ENCODE measurements at regions not wholly inside any gene's neighbourhood (a gene's known extent, or its start where the extent isn't known, plus 50 kb on each side); places are given as distances from the start of the nearest gene placed in this dataset.

DNA sequence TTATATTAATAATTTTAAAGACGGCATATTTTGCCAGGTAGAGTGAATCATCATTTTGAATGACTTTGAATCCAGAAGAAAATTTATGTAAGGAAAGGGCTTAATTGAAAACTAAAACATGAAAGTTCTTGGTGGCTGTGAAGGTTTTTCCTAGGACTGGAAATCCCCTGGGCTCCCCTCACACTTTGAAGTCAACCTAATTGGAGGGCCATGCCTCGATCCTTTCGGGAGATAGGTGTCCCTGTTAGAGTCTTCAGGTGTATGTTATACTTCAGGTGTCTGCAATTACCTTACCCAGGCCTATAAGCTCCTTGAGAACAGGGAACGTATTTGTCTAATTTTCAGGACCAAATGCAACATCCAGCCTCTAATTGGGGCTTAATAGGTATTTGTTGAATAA lies 73.0 kb downstream of the ARL4C start:
- no peak for DNase-seq (ENCODE audit: low spot score)
- Histone ChIP-seq H3K4me3 (no peak overlapping the region), H3K27ac (no peak overlapping the region), H3K4me1 (no peaks in the 10 kb centered on the region), H3K9me3 (no peaks in the 10 kb centered on the region), H3K36me3 (no peaks in the 10 kb centered on the region), H3K27me3 (no peaks in the 10 kb centered on the region)
- no peak for TF ChIP-seq CTCF (IDR thresholded peaks at IDR 0.05)

GRCh38 chr2:234422981-234423431 lies 73.9 kb downstream of the ARL4C start:
- no peaks in the 10 kb centered on the region for H3K27me3 ChIP-seq
- no peak for TF ChIP-seq CTCF (IDR thresholded peaks at IDR 0.05)
- H3K4me3 ChIP-seq: no peak overlapping the region
- no peaks in the 10 kb centered on the region for H3K9me3 ChIP-seq
- no peaks in the 10 kb centered on the region for H3K36me3 ChIP-seq
- no peak for DNase-seq (ENCODE audit: low spot score)
- H3K27ac ChIP-seq: no peak overlapping the region
- no peaks in the 10 kb centered on the region for H3K4me1 ChIP-seq

DNA sequence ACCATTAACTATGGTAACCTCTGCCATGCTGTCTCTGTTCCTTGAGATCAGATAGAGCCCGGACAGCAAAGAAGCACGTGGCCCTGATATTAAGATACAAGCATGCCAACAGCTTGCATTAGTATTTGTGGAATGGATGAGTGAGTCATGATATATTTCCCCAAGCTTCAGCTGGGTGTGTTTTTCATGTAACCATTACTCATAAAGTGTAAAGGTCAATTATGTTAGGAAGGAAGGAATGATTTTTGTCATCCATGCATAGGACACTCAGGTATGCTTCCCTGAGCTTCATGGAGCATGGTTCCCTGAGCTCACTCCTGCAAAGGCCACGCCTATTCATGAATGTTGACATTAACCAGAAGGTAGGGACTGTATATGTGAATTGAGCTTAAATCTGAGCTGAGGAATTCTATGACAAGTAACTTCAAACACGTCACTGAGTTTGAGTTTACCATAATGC lies 74.6 kb downstream of the ARL4C start:
- no peak for TF ChIP-seq CTCF (IDR thresholded peaks at IDR 0.05)
- Histone ChIP-seq H3K4me1 (no peaks in the 10 kb centered on the region), H3K27ac (no peak overlapping the region)

DNA sequence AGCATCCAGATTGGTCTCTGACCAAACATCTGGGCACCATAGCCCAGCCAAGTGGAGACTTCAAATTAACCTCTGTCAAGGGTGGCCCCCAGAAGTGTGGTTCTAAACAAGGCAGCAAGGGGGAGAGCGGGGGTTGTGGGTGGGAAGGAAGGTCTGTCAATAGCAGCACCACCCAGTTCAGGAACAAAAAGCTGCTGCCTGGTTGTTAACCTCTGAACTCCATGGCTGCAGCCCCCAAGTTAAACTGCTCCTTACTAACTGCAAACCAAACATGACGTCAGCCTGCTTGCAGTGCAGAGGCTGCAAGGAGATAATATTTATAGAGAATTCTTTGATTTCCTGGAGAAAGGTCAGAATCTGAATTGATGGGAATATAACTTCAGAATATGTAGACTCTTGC lies 76.5 kb downstream of the ARL4C start:
- DNase-seq (ENCODE audit: low spot score): no peak
- Histone ChIP-seq H3K9me3 (no peaks in the 10 kb centered on the region), H3K27me3 (no peaks in the 10 kb centered on the region)

More for the DNA sequence above, 74.6 kb downstream of the ARL4C start:
- Histone ChIP-seq H3K27me3 (no peaks in the 10 kb centered on the region), H3K9me3 (no peaks in the 10 kb centered on the region), H3K4me3 (no peak overlapping the region), H3K36me3 (no peaks in the 10 kb centered on the region)
- DNase-seq (ENCODE audit: low spot score): no peak

GRCh38 chr2:234419726-234420125 lies 77.2 kb downstream of the ARL4C start:
- no peaks in the 10 kb centered on the region for H3K36me3 ChIP-seq
- H3K27ac ChIP-seq: no peak overlapping the region
- H3K27me3 ChIP-seq: no peaks in the 10 kb centered on the region
- no peaks in the 10 kb centered on the region for H3K9me3 ChIP-seq
- DNase-seq (ENCODE audit: low spot score): no peak
- H3K4me3 ChIP-seq: no peak overlapping the region
- no peaks in the 10 kb centered on the region for H3K4me1 ChIP-seq
- TF ChIP-seq CTCF (IDR thresholded peaks at IDR 0.05): no peak

More for the DNA sequence above, 76.5 kb downstream of the ARL4C start:
- Histone ChIP-seq H3K4me3 (no peak overlapping the region), H3K36me3 (no peaks in the 10 kb centered on the region), H3K4me1 (no peaks in the 10 kb centered on the region), H3K27ac (no peak overlapping the region)
- no peak for TF ChIP-seq CTCF (IDR thresholded peaks at IDR 0.05)

DNA sequence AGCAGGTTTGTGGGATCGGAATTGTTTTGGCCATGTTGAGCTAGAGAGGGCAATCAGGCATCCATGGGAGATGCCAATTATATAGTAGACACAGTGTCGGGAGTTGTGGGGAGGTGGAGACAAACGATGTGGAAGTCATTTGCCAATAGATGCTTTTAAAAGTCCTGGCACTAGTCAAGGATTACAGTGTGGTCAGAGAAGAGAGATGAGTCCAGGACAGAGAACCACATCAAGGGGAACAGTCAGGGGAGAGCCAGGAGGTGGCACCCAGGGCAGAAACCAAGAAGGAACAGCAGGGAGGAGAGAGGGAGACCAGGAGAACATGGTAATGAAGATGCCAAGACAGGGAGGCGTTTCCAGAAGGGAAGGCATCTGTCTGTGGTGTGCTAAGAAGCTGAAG lies 81.2 kb downstream of the ARL4C start:
- H3K27me3 ChIP-seq: no peaks in the 10 kb centered on the region
- TF ChIP-seq CTCF (IDR thresholded peaks at IDR 0.05): no peak
- H3K27ac ChIP-seq: no peak overlapping the region
- no peak for DNase-seq (ENCODE audit: low spot score)
- H3K4me3 ChIP-seq: no peak overlapping the region
- no peaks in the 10 kb centered on the region for H3K4me1 ChIP-seq
- H3K9me3 ChIP-seq: no peaks in the 10 kb centered on the region
- H3K36me3 ChIP-seq: no peaks in the 10 kb centered on the region

Data from right atrium auricular region (tissue), 2 donors.